HEK293 (cell line): ENCODE measurements at regions not wholly inside any gene's neighbourhood (a gene's known extent, or its start where the extent isn't known, plus 50 kb on each side); places are given as distances from the start of the nearest gene placed in this dataset.

Experiments used
- CTCF ChIP-seq: fragments of 450-650 bp; formaldehyde crosslinking; IDR thresholded peaks from 2 replicates; pipeline ENCODE4 v1.5.1; 2016; ENCODE audit warnings: missing biosample characterization, missing genetic modification characterization
- HOXA7 ChIP-seq: sonication (generic); formaldehyde crosslinking; IDR thresholded peaks from 2 replicates; pipeline ENCODE4 v1.8.1; 2022; ENCODE audit warnings: missing genetic modification reagents, borderline replicate concordance
- REST ChIP-seq: fragments of 450-650 bp; formaldehyde crosslinking; IDR thresholded peaks from 2 replicates; pipeline ENCODE4 v1.5.1; 2016; ENCODE audit warnings: missing biosample characterization, missing genetic modification characterization
- TCF7L2 ChIP-seq: IDR thresholded peaks from 2 replicates; pipeline ENCODE4 v1.6.1; 2011; ENCODE audit warnings: low read depth, mild to moderate bottlenecking, inconsistent platforms, low read length, moderate library complexity, borderline replicate concordance
- ZBTB17 ChIP-seq: fragments of 450-650 bp; formaldehyde crosslinking; IDR thresholded peaks from 2 replicates; pipeline ENCODE4 v1.5.1; 2016; ENCODE audit warnings: missing biosample characterization, missing genetic modification characterization
- ZBTB21 ChIP-seq: fragments of 450-650 bp; formaldehyde crosslinking; IDR thresholded peaks from 2 replicates; pipeline ENCODE4 v1.5.1; 2017; ENCODE audit warnings: missing biosample characterization, missing genetic modification characterization
- ZBTB6 ChIP-seq: fragments of 450-650 bp; formaldehyde crosslinking; IDR thresholded peaks from 2 replicates; pipeline ENCODE4 v1.5.1; 2017; ENCODE audit warnings: missing biosample characterization, missing genetic modification characterization
- ZNF121 ChIP-seq: fragments of 450-650 bp; formaldehyde crosslinking; IDR thresholded peaks from 2 replicates; pipeline ENCODE4 v1.5.1; 2016; ENCODE audit warnings: missing biosample characterization, missing genetic modification characterization
- ZNF146 ChIP-seq: fragments of 450-650 bp; formaldehyde crosslinking; IDR thresholded peaks from 2 replicates; pipeline ENCODE4 v1.5.1; 2016; ENCODE audit warnings: missing biosample characterization, missing genetic modification characterization
- ZNF175 ChIP-seq: fragments of 450-650 bp; formaldehyde crosslinking; IDR thresholded peaks from 2 replicates; pipeline ENCODE4 v1.5.1; 2016; ENCODE audit warnings: missing biosample characterization, missing genetic modification characterization
- ZNF239 ChIP-seq: fragments of 450-650 bp; formaldehyde crosslinking; IDR thresholded peaks from 2 replicates; pipeline ENCODE4 v1.5.1; 2016; ENCODE audit warnings: missing biosample characterization, missing genetic modification characterization
- ZNF292 ChIP-seq: fragments of 450-650 bp; formaldehyde crosslinking; IDR thresholded peaks from 2 replicates; pipeline ENCODE4 v1.5.1; 2016; ENCODE audit warnings: low read depth, missing biosample characterization, missing genetic modification characterization, borderline replicate concordance

GRCh38 chr2:134164306-134164705 lies 89.6 kb upstream of the MGAT5 start:
- TF ChIP-seq ZBTB6 = no peak
- TF ChIP-seq ZBTB17 (tag by site-specific recombination) = no peak
- TF ChIP-seq HOXA7 (CRISPR knock-in tag) = no peak
- TF ChIP-seq ZBTB21 (tag by site-specific recombination) = no peak
- TF ChIP-seq ZNF239 (tag by site-specific recombination) = no peak
- no peak for TF ChIP-seq CTCF (tag by site-specific recombination)
- no peak for TF ChIP-seq ZNF175
- no peak for TF ChIP-seq ZNF121 (tag by site-specific recombination)
- no peak for TF ChIP-seq REST (tag by site-specific recombination)
- TF ChIP-seq ZNF146 (tag by site-specific recombination) = no peak
- TF ChIP-seq TCF7L2 = no peak
- TF ChIP-seq ZNF292 (tag by site-specific recombination) = no peak
